Upper lobe of right lung (tissue), 1 donor: ENCODE measurements at regions not wholly inside any gene's neighbourhood (a gene's known extent, or its start where the extent isn't known, plus 50 kb on each side); places are given as distances from the start of the nearest gene placed in this dataset.

ENCODE experiments used
- ATAC-seq: fragments of 200-7000 bp; cut with Tn5 transposase; one replicate; pipeline ENCODE4 v1.9.1; 2020; ENCODE audit warnings: mild to moderate bottlenecking, moderate library complexity
- DNase-seq: peaks from one replicate; pipeline ENCODE4 v3.0.0-alpha.2; 2020
- H3K27ac ChIP-seq: fragments of 200-600 bp; one replicate; pipeline ENCODE4 v1.8.0; 2022
- H3K27me3 ChIP-seq: fragments of 200-600 bp; one replicate; pipeline ENCODE4 v1.8.0; 2022; ENCODE audit warnings: mild to moderate bottlenecking
- H3K36me3 ChIP-seq: fragments of 200-600 bp; one replicate; pipeline ENCODE4 v1.8.0; 2022
- H3K4me1 ChIP-seq: fragments of 200-600 bp; one replicate; pipeline ENCODE4 v1.8.0; 2022
- H3K4me3 ChIP-seq: fragments of 200-600 bp; one replicate; pipeline ENCODE4 v1.8.0; 2022; ENCODE audit warnings: mild to moderate bottlenecking
- H3K9me3 ChIP-seq: fragments of 200-600 bp; one replicate; pipeline ENCODE4 v1.8.0; 2022
- intact Hi-C: fragments of 100-400 bp; cut with DNase I; formaldehyde crosslinking; loops from one replicate; pipeline ENCODE4 v1.11.0; 2022
- TF ChIP-seq, protein P1 (sequence below): fragments of 200-600 bp; IDR thresholded peaks from one replicate; pipeline ENCODE4 v1.8.0; 2022; ENCODE audit warnings: antibody characterized with exemption
- donor health status: DM: no; HTN: yes; CAD: no; lungs with severe emphysema.

DNA sequence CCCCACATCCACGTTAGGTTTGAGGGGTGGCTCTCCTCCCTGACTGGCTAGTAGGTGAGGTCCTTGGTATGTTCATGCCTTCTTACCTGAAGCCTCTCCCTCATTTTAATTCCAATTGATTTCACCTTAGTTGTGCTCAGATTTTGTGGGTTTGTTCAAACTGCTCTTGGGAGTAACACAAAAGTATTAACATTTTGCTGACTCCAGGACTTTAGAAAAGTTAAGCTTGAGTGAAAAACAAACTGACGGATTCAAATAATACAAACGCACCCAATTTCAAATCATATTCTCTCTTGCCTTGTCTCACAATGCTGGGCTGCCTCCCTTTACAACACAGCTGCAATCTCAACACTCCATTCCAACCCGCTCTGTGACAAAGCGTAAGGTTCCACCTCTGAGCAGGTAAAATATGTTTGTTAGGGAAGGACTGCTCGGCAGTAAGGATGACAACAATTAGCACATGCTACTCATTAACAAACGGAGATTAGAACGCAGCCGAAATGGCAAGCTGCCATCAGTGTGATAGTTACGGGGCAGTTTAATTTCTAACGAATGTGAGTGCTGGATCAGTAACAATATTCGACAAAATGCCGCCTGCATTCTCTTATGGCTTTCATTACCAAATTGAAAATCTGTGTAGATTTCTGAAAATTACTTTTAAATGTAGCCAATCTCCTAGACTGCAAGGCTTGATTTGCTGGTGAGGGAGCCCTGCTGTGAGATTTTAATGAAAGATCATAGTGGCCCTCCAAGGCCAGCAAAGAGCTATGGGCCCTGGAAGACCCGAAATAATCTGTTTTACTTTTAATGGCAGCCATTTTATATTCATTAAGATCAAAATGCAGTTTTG is 730.6 kb upstream of the FANCL start:
- DNase-seq (no peak), ATAC-seq (no peak)
- no peaks in the 10 kb centered on the region for H3K27me3 ChIP-seq
- H3K27ac ChIP-seq = no peak overlapping the region
- no peaks in the 10 kb centered on the region for H3K36me3 ChIP-seq
- H3K4me1 ChIP-seq = no peaks in the 10 kb centered on the region
- H3K4me3 ChIP-seq = no peak overlapping the region
- intact Hi-C loops = no loop called here
- no peaks in the 10 kb centered on the region for H3K9me3 ChIP-seq
- TF ChIP-seq, protein P1, sequence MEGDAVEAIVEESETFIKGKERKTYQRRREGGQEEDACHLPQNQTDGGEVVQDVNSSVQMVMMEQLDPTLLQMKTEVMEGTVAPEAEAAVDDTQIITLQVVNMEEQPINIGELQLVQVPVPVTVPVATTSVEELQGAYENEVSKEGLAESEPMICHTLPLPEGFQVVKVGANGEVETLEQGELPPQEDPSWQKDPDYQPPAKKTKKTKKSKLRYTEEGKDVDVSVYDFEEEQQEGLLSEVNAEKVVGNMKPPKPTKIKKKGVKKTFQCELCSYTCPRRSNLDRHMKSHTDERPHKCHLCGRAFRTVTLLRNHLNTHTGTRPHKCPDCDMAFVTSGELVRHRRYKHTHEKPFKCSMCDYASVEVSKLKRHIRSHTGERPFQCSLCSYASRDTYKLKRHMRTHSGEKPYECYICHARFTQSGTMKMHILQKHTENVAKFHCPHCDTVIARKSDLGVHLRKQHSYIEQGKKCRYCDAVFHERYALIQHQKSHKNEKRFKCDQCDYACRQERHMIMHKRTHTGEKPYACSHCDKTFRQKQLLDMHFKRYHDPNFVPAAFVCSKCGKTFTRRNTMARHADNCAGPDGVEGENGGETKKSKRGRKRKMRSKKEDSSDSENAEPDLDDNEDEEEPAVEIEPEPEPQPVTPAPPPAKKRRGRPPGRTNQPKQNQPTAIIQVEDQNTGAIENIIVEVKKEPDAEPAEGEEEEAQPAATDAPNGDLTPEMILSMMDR = no peak

DNA sequence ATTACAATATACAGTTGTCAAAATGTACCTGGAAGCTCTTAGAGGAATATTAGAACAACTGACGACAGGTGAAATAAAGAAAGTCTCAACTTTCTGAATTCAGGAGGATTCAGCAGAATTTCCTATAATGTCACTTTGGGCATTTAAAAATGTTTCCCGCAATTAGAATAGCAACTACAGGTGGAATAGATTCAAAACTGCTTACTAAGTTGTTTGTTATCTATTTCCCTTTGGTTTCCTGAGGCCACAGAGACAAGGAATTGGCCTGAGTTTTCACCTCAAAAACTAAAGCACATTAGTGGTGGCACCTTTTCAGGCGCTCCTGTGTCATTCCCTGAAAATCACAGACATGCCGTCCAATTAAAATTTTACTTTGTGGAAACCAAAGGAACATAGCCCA is 729.2 kb upstream of the FANCL start:
- no peaks in the 10 kb centered on the region for H3K4me1 ChIP-seq
- DNase-seq (no peak), ATAC-seq (no peak)
- H3K4me3 ChIP-seq = no peak overlapping the region
- intact Hi-C loops = no loop called here
- TF ChIP-seq, protein P1 = no peak
- no peaks in the 10 kb centered on the region for H3K36me3 ChIP-seq
- no peaks in the 10 kb centered on the region for H3K9me3 ChIP-seq
- no peak overlapping the region for H3K27ac ChIP-seq
- H3K27me3 ChIP-seq = no peaks in the 10 kb centered on the region

DNA sequence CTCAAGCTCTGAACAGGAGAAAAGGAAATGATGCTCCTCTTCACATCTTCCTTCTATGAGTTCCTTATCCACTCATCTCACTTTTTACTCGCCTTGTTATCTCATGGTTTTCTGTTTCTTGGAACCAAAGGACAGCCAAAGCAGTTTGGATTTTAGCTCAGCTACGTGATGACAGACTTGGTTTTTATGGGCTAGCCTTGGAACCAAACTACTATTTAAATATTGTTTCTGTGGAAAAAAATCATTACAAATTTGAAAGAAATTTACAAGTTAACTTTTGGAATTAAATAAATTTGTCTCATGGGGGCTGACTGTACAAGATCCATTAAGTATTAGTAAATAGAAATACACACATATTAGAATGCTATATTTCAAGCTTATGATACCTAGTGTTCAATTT is 727.8 kb upstream of the FANCL start:
- no peaks in the 10 kb centered on the region for H3K27me3 ChIP-seq
- H3K4me3 ChIP-seq = no peak overlapping the region
- H3K9me3 ChIP-seq = no peaks in the 10 kb centered on the region
- TF ChIP-seq, protein P1 = no peak
- H3K4me1 ChIP-seq = no peaks in the 10 kb centered on the region
- no peak overlapping the region for H3K27ac ChIP-seq
- intact Hi-C loops = no loop called here
- DNase-seq (no peak), ATAC-seq (no peak)
- no peaks in the 10 kb centered on the region for H3K36me3 ChIP-seq

DNA sequence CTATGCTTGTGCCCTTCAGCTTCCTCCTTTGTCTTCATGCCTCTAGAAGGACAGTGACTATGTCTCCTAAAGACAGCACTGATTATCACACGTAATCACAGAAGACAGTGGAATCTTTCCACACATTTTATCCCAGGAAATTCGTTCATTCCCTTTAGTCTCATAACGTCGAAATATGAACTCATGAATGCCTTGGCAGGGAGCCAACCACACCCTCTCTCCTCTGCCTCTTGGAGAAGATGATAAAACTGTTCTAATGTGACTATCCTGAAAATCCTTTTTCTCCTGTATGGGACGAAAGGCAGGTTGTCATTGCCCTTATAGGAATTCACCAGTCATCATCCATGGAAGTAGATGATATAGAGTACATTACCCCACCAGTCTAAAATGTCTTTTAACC is 726.6 kb upstream of the FANCL start:
- Histone ChIP-seq H3K27me3 (no peaks in the 10 kb centered on the region), H3K27ac (no peak overlapping the region), H3K36me3 (no peaks in the 10 kb centered on the region), H3K4me3 (no peak overlapping the region), H3K9me3 (no peaks in the 10 kb centered on the region), H3K4me1 (no peaks in the 10 kb centered on the region)
- DNase-seq (no peak), ATAC-seq (no peak)
- TF ChIP-seq, protein P1 = no peak
- intact Hi-C loops = no loop called here

DNA sequence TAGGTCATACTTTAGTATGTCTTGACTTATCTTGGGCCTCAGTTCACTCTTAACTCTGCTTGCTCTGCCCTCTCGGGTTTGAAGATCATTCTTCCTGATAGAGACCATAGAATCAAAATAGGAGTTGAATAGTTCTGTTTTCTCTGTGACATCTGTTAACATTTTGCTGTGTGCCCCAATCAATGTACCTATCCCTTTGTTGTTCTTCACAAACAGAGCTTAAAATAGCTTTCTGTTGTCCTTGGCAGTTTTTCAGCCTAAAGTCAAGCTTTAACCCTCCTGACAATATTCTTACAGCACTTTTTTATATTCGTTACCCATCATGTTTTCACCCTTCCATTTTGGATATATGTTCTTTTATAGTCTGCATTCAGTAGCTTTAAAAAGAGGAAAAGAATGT is 724.5 kb upstream of the FANCL start:
- no peak overlapping the region for H3K4me3 ChIP-seq
- no peak overlapping the region for H3K27ac ChIP-seq
- no peaks in the 10 kb centered on the region for H3K9me3 ChIP-seq
- no peak for DNase-seq
- H3K27me3 ChIP-seq = no peaks in the 10 kb centered on the region
- no peak for ATAC-seq
- no peaks in the 10 kb centered on the region for H3K36me3 ChIP-seq
- TF ChIP-seq, protein P1 = no peak
- H3K4me1 ChIP-seq = no peaks in the 10 kb centered on the region
- intact Hi-C loops = no loop called here

DNA sequence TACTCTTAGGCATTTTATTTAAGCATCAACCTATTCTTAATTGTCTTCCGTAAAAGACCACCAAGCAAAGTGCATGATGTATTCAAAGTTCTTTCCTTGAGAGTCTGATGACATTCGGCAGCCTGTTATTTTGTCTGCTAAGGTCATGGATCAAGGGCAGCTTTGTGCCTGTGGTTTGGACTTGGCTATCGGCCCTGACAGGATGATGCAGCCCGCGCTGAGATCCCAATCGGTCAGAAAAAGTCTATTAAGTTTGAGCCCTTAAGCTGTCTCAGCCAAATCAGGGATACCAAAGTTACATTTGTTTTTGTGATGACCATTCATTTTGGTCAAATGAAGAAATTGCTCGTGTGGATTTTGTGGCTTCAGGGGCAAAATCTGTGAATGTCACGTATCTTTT is 718.9 kb upstream of the FANCL start:
- intact Hi-C loops = no loop called here
- no peak overlapping the region for H3K4me3 ChIP-seq
- no peaks in the 10 kb centered on the region for H3K36me3 ChIP-seq
- TF ChIP-seq, protein P1 = no peak
- no peaks in the 10 kb centered on the region for H3K4me1 ChIP-seq
- no peaks in the 10 kb centered on the region for H3K9me3 ChIP-seq
- DNase-seq (no peak), ATAC-seq (no peak)
- H3K27ac ChIP-seq = no peak overlapping the region
- H3K27me3 ChIP-seq = no peaks in the 10 kb centered on the region
